Testis (tissue), 2 donors: ENCODE measurements at regions not wholly inside any gene's neighbourhood (a gene's known extent, or its start where the extent isn't known, plus 50 kb on each side); places are given as distances from the start of the nearest gene placed in this dataset.

Experiments
- POLR2A ChIP-seq: fragments of 450-650 bp; IDR thresholded peaks from one replicate; pipeline ENCODE4 v1.6.1; 2017; ENCODE audit warnings: antibody characterized with exemption, mild to moderate bottlenecking, moderate library complexity
- TF ChIP-seq, protein P1 (sequence below), 3 experiments: fragments of 450-650 bp in 2 of 3; fragments of 200-600 bp in 1 of 3; sonication (generic) in 1 of 3; IDR thresholded peaks; one replicate each; pipeline ENCODE4 v1.5.1; 2016 to 2019; ENCODE audit warnings: antibody characterized with exemption in 3 of 3, mild to moderate bottlenecking in 2 of 3, moderate library complexity in 1 of 3

DNA sequence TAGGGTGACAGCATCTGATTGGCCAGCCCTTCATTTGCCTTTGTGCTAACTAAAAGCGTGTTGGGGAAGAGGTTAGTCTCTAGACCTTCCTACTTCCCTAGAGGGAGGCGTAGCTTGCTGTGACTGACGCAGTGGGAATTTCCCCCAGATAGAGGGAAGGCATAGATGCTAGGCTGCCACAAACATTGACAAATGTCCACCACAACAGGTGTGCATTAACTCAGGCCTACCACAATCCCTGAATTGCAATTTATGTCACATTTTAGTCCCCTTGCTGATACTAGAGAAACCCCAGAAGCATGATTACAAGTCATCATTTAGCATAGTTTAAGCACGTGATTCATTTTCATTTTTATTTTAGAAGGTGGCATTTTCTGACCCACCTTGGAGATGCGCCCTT, 76.3 kb upstream of the WSB1 start:
- TF ChIP-seq, protein P1, sequence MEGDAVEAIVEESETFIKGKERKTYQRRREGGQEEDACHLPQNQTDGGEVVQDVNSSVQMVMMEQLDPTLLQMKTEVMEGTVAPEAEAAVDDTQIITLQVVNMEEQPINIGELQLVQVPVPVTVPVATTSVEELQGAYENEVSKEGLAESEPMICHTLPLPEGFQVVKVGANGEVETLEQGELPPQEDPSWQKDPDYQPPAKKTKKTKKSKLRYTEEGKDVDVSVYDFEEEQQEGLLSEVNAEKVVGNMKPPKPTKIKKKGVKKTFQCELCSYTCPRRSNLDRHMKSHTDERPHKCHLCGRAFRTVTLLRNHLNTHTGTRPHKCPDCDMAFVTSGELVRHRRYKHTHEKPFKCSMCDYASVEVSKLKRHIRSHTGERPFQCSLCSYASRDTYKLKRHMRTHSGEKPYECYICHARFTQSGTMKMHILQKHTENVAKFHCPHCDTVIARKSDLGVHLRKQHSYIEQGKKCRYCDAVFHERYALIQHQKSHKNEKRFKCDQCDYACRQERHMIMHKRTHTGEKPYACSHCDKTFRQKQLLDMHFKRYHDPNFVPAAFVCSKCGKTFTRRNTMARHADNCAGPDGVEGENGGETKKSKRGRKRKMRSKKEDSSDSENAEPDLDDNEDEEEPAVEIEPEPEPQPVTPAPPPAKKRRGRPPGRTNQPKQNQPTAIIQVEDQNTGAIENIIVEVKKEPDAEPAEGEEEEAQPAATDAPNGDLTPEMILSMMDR (IDR thresholded peaks at IDR 0.05), result no peak
- no peak for TF ChIP-seq POLR2A
